DOHH2 (cell line): ENCODE measurements at regions not wholly inside any gene's neighbourhood (a gene's known extent, or its start where the extent isn't known, plus 50 kb on each side); places are given as distances from the start of the nearest gene placed in this dataset.

Experiments
- H3F3A ChIP-seq: fragments of 200-600 bp; sonication (generic), shearing (Covaris generic); 2 replicates; pipeline ENCODE4 v1.6.0; 2016; ENCODE audit warnings: antibody characterized with exemption, mild to moderate bottlenecking; ENCODE audit not compliant: control insufficient read depth, insufficient read depth
- H3K27ac ChIP-seq: fragments of 200-600 bp; sonication (generic); 2 replicates; pipeline ENCODE4 v1.5.1; 2014; ENCODE audit warnings: low read depth, mild to moderate bottlenecking, low read length, moderate library complexity
- H3K27me3 ChIP-seq: fragments of 200-600 bp; sonication (generic); 2 replicates; pipeline ENCODE4 v1.6.1; 2014; ENCODE audit warnings: mild to moderate bottlenecking, low read length, mixed read lengths; ENCODE audit not compliant: control insufficient read depth
- H3K36me3 ChIP-seq: fragments of 200-600 bp; sonication (generic); 2 replicates; pipeline ENCODE4 v1.6.1; 2014; ENCODE audit warnings: mild to moderate bottlenecking, low read length, moderate library complexity, mixed read lengths; ENCODE audit not compliant: control insufficient read depth
- H3K4me1 ChIP-seq: fragments of 200-600 bp; sonication (generic); 2 replicates; pipeline ENCODE4 v1.6.1; 2014; ENCODE audit warnings: mild to moderate bottlenecking, low read length, mixed read lengths; ENCODE audit not compliant: control insufficient read depth
- H3K4me2 ChIP-seq: fragments of 200-600 bp; sonication (generic); 2 replicates; pipeline ENCODE4 v1.6.0; 2014; ENCODE audit warnings: mild to moderate bottlenecking, low read length, moderate library complexity
- H3K4me3 ChIP-seq: fragments of 200-600 bp; sonication (generic); 2 replicates; pipeline ENCODE4 v1.5.1; 2014; ENCODE audit warnings: mild to moderate bottlenecking, low read length, mixed read lengths
- H3K79me2 ChIP-seq: fragments of 200-600 bp; sonication (generic); 2 replicates; pipeline ENCODE4 v1.6.1; 2014; ENCODE audit warnings: mild to moderate bottlenecking, low read length, mixed read lengths; ENCODE audit not compliant: control insufficient read depth
- H3K9me2 ChIP-seq: fragments of 200-600 bp; sonication (generic); replicated peaks from 2 replicates; pipeline ENCODE4 v1.6.1; 2014; ENCODE audit warnings: mild to moderate bottlenecking, low read length, mixed read lengths; ENCODE audit not compliant: control insufficient read depth
- H3K9me3 ChIP-seq: fragments of 200-600 bp; sonication (generic); 2 replicates; pipeline ENCODE4 v1.6.1; 2014; ENCODE audit warnings: antibody characterized with exemption, low read length, mixed read lengths; ENCODE audit not compliant: control insufficient read depth, insufficient read depth
- H4K20me1 ChIP-seq: fragments of 200-600 bp; sonication (generic); 2 replicates; pipeline ENCODE4 v1.6.0; 2014; ENCODE audit warnings: low read depth, mild to moderate bottlenecking, antibody characterized with exemption, low read length, moderate library complexity; ENCODE audit not compliant: control insufficient read depth, insufficient read depth
- CTCF ChIP-seq: fragments of 200-600 bp; sonication (generic); IDR thresholded peaks from one replicate; pipeline ENCODE4 v1.5.1; 2014; ENCODE audit warnings: antibody characterized with exemption, mild to moderate bottlenecking, low read depth, low read length; ENCODE audit not compliant: poor library complexity, severe bottlenecking
- EZH2phosphoT487 ChIP-seq: fragments of 200-600 bp; sonication (generic); IDR thresholded peaks from 2 replicates; pipeline ENCODE4 v1.6.1; 2017; ENCODE audit warnings: borderline replicate concordance, mild to moderate bottlenecking, antibody characterized with exemption, low read length, moderate library complexity, mixed read lengths

GRCh38 chr16:51540259-51540658, 389.2 kb upstream of the SALL1 start:
- Histone ChIP-seq H3K9me3 (no peaks in the 10 kb centered on the region), H3F3A (no peaks in the 10 kb centered on the region), H3K27me3 (no peaks in the 10 kb centered on the region), H3K4me2 (no peak overlapping the region), H4K20me1 (no peaks in the 10 kb centered on the region), H3K4me3 (no peak overlapping the region), H3K9me2 (no peaks in the 10 kb centered on the region), H3K4me1 (no peaks in the 10 kb centered on the region), H3K27ac (no peak overlapping the region), H3K79me2 (no peaks in the 10 kb centered on the region), H3K36me3 (no peaks in the 10 kb centered on the region)
- TF ChIP-seq CTCF (no peak), EZH2phosphoT487 (no peak)

- no peak overlapping the region for H3K4me3 ChIP-seq
- H3F3A ChIP-seq, result no peaks in the 10 kb centered on the region
- TF ChIP-seq EZH2phosphoT487 (no peak), CTCF (no peak)
- no peaks in the 10 kb centered on the region for H4K20me1 ChIP-seq
- H3K27ac ChIP-seq, result no peak overlapping the region
- no peaks in the 10 kb centered on the region for H3K9me3 ChIP-seq
- no peaks in the 10 kb centered on the region for H3K36me3 ChIP-seq
- no peaks in the 10 kb centered on the region for H3K79me2 ChIP-seq
- H3K27me3 ChIP-seq, result no peaks in the 10 kb centered on the region
- no peaks in the 10 kb centered on the region for H3K4me1 ChIP-seq
- no peaks in the 10 kb centered on the region for H3K9me2 ChIP-seq
- H3K4me2 ChIP-seq, result no peak overlapping the region
Observed at GRCh38 chr16:51538707-51539498, 387.8 kb upstream of the SALL1 start.

- H3K27me3 ChIP-seq, result no peaks in the 10 kb centered on the region
- no peak overlapping the region for H3K4me3 ChIP-seq
- H3K4me1 ChIP-seq, result no peaks in the 10 kb centered on the region
- no peaks in the 10 kb centered on the region for H3K9me3 ChIP-seq
- H3F3A ChIP-seq, result no peaks in the 10 kb centered on the region
- no peak for TF ChIP-seq CTCF
- no peak for TF ChIP-seq EZH2phosphoT487
- no peaks in the 10 kb centered on the region for H3K36me3 ChIP-seq
- H3K4me2 ChIP-seq, result no peak overlapping the region
- no peaks in the 10 kb centered on the region for H3K79me2 ChIP-seq
- H3K27ac ChIP-seq, result no peak overlapping the region
- no peaks in the 10 kb centered on the region for H3K9me2 ChIP-seq
- H4K20me1 ChIP-seq, result no peaks in the 10 kb centered on the region
Observed at GRCh38 chr16:51535591-51535990, 384.5 kb upstream of the SALL1 start.
